Thymus (tissue), 11 donors: ENCODE measurements at regions not wholly inside any gene's neighbourhood (a gene's known extent, or its start where the extent isn't known, plus 50 kb on each side); places are given as distances from the start of the nearest gene placed in this dataset.

Experiments used
- DNase-seq, 9 donors: peaks; one replicate each; pipeline ENCODE4 v3.0.0-alpha.2; 2013; ENCODE audit warnings: low spot score in 9 of 9, low read depth in 6 of 9, missing footprints in 1 of 9
- H3K27ac ChIP-seq, 2 donors: one replicate each; pipeline ENCODE4 v1.5.1; 2013; ENCODE audit warnings: control low read depth in 1 of 2, low read depth in 1 of 2, low read length in 1 of 2, mild to moderate bottlenecking in 1 of 2, moderate library complexity in 1 of 2
- H3K27me3 ChIP-seq, 2 donors: one replicate each; pipeline ENCODE4 v1.5.1; 2013; ENCODE audit warnings: low read length in 1 of 2; ENCODE audit not compliant: control insufficient read depth in 2 of 2, insufficient read depth in 1 of 2
- H3K36me3 ChIP-seq, 2 donors: one replicate each; pipeline ENCODE4 v1.5.1; 2013; ENCODE audit warnings: low read length in 1 of 2, mild to moderate bottlenecking in 1 of 2, moderate library complexity in 1 of 2; ENCODE audit not compliant: control insufficient read depth in 2 of 2, insufficient read depth in 2 of 2
- H3K4me1 ChIP-seq, 2 donors: one replicate each; pipeline ENCODE4 v1.5.1; 2013; ENCODE audit warnings: low read length in 2 of 2; ENCODE audit not compliant: control insufficient read depth in 2 of 2, insufficient read depth in 2 of 2
- H3K4me3 ChIP-seq, 2 donors: one replicate each; pipeline ENCODE4 v1.5.1; 2013; ENCODE audit warnings: low read length in 2 of 2, control low read depth in 1 of 2, mild to moderate bottlenecking in 1 of 2
- H3K9me3 ChIP-seq, 2 donors: one replicate each; pipeline ENCODE4 v1.5.1; 2013; ENCODE audit warnings: low read length in 1 of 2, mild to moderate bottlenecking in 1 of 2; ENCODE audit not compliant: control insufficient read depth in 2 of 2, insufficient read depth in 1 of 2
- WGBS: extraction: QIAGEN DNeasy Blood & Tissue Kit; methylation state at CpG from one replicate; pipeline ENCODE4 v1.1.7; 2013; 5-methylcytosine and 5-hydroxymethylcytosine counted together
- donor health status: healthy.

GRCh38 chr4:180449395-180449956 is 1793.7 kb upstream of the TENM3 start:
- Histone ChIP-seq H3K27ac (no peak overlapping the region), H3K4me3 (no peak overlapping the region), H3K4me1 (no peaks in the 10 kb centered on the region), H3K9me3 (no peaks in the 10 kb centered on the region), H3K27me3 (no peaks in the 10 kb centered on the region), H3K36me3 (no peaks in the 10 kb centered on the region)
- 75% methylated on average over 6 of the region's 6 CpGs for WGBS
- peak in 2 of 9 donors; percentile 4 to 22 for DNase-seq

- Histone ChIP-seq H3K36me3 (no peaks in the 10 kb centered on the region), H3K27me3 (no peaks in the 10 kb centered on the region), H3K27ac (no peak overlapping the region), H3K9me3 (no peaks in the 10 kb centered on the region), H3K4me3 (no peak overlapping the region), H3K4me1 (no peaks in the 10 kb centered on the region)
- WGBS: 90% methylated on average over 3 of the region's 3 CpGs
- no peak for DNase-seq
These were observed 1788.0 kb upstream of the TENM3 start for GRCh38 chr4:180455226-180455625.

GRCh38 chr4:180456928-180457327 is 1786.3 kb upstream of the TENM3 start:
- no peak for DNase-seq
- Histone ChIP-seq H3K4me3 (no peak overlapping the region), H3K36me3 (no peaks in the 10 kb centered on the region), H3K9me3 (no peaks in the 10 kb centered on the region), H3K27ac (no peak overlapping the region), H3K4me1 (no peaks in the 10 kb centered on the region), H3K27me3 (no peaks in the 10 kb centered on the region)
- 97% methylated on average over 12 of the region's 12 CpGs for WGBS

GRCh38 chr4:180462116-180462515 is 1781.1 kb upstream of the TENM3 start:
- WGBS: 97% methylated on average over 6 of the region's 6 CpGs
- Histone ChIP-seq H3K27ac (no peak overlapping the region), H3K4me1 (no peaks in the 10 kb centered on the region), H3K36me3 (no peaks in the 10 kb centered on the region), H3K27me3 (no peaks in the 10 kb centered on the region), H3K9me3 (no peaks in the 10 kb centered on the region), H3K4me3 (no peak overlapping the region)
- no peak for DNase-seq

GRCh38 chr4:180465364-180465763 is 1777.8 kb upstream of the TENM3 start:
- Histone ChIP-seq H3K4me3 (no peak overlapping the region), H3K36me3 (no peaks in the 10 kb centered on the region), H3K9me3 (peaks cover 0 to 6% of the 10 kb centered on the region in 2 donors), H3K4me1 (no peaks in the 10 kb centered on the region), H3K27me3 (no peaks in the 10 kb centered on the region), H3K27ac (no peak overlapping the region)
- DNase-seq: no peak
- WGBS: 94% methylated on average over 3 of the region's 3 CpGs

GRCh38 chr4:180483036-180483435 is 1760.2 kb upstream of the TENM3 start:
- Histone ChIP-seq H3K36me3 (no peaks in the 10 kb centered on the region), H3K27ac (no peak overlapping the region), H3K27me3 (no peaks in the 10 kb centered on the region), H3K4me1 (no peaks in the 10 kb centered on the region), H3K4me3 (no peak overlapping the region), H3K9me3 (no peaks in the 10 kb centered on the region)
- WGBS: 80% methylated on average over 1 of the region's 1 CpG
- DNase-seq: no peak

GRCh38 chr4:180485407-180485806 is 1757.8 kb upstream of the TENM3 start:
- H3K36me3 ChIP-seq: no peaks in the 10 kb centered on the region
- no peak for DNase-seq

GRCh38 chr4:180486342-180486741 is 1756.9 kb upstream of the TENM3 start:
- H3K4me3 ChIP-seq: no peak overlapping the region
- H3K36me3 ChIP-seq: no peaks in the 10 kb centered on the region
- H3K27ac ChIP-seq: no peak overlapping the region
- no peaks in the 10 kb centered on the region for H3K4me1 ChIP-seq
- 93% methylated on average over 4 of the region's 4 CpGs for WGBS
- no peaks in the 10 kb centered on the region for H3K27me3 ChIP-seq
- H3K9me3 ChIP-seq: no peaks in the 10 kb centered on the region
- DNase-seq: no peak

More at GRCh38 chr4:180485407-180485806, 1757.8 kb upstream of the TENM3 start:
- no peaks in the 10 kb centered on the region for H3K9me3 ChIP-seq
- no peaks in the 10 kb centered on the region for H3K4me1 ChIP-seq
- H3K4me3 ChIP-seq: no peak overlapping the region
- H3K27me3 ChIP-seq: no peaks in the 10 kb centered on the region
- no peak overlapping the region for H3K27ac ChIP-seq

GRCh38 chr4:180489787-180490186 is 1753.4 kb upstream of the TENM3 start:
- Histone ChIP-seq H3K27me3 (no peaks in the 10 kb centered on the region), H3K4me3 (no peak overlapping the region), H3K9me3 (no peaks in the 10 kb centered on the region), H3K36me3 (no peaks in the 10 kb centered on the region), H3K4me1 (no peaks in the 10 kb centered on the region), H3K27ac (no peak overlapping the region)
- no peak for DNase-seq

GRCh38 chr4:180491210-180491609 is 1752.0 kb upstream of the TENM3 start:
- no peaks in the 10 kb centered on the region for H3K36me3 ChIP-seq
- no peaks in the 10 kb centered on the region for H3K9me3 ChIP-seq
- no peak for DNase-seq
- H3K27ac ChIP-seq: no peak overlapping the region
- H3K27me3 ChIP-seq: no peaks in the 10 kb centered on the region
- WGBS: 92% methylated on average over 2 of the region's 2 CpGs
- no peaks in the 10 kb centered on the region for H3K4me1 ChIP-seq
- no peak overlapping the region for H3K4me3 ChIP-seq
